Breast epithelium (tissue), 4 donors: ENCODE measurements at regions not wholly inside any gene's neighbourhood (a gene's known extent, or its start where the extent isn't known, plus 50 kb on each side); places are given as distances from the start of the nearest gene placed in this dataset.

ENCODE experiments used
- DNase-seq, 2 donors: peaks; one replicate each; pipeline ENCODE4 v3.0.0-alpha.2; 2019; ENCODE audit warnings: low spot score in 2 of 2
- H3K27ac ChIP-seq, 2 donors: fragments of 200-600 bp; sonication (generic) in 1 of 2; one replicate each; pipeline ENCODE4 v1.5.1; 2016 to 2019; ENCODE audit warnings: mild to moderate bottlenecking in 1 of 2
- H3K27me3 ChIP-seq, 2 donors: fragments of 200-600 bp; sonication (generic) in 1 of 2; one replicate each; pipeline versions ENCODE4 v1.5.1 to v1.6.0; 2017 to 2019; ENCODE audit warnings: control low read depth in 1 of 2, mild to moderate bottlenecking in 1 of 2
- H3K36me3 ChIP-seq: fragments of 200-600 bp; one replicate; pipeline ENCODE4 v1.5.1; 2019
- H3K4me1 ChIP-seq, 2 donors: fragments of 200-600 bp; sonication (generic); one replicate each; pipeline ENCODE4 v1.5.1; 2016 to 2019; ENCODE audit warnings: control low read depth in 1 of 2
- H3K4me3 ChIP-seq, 3 donors: fragments of 200-600 bp; sonication (generic); 1 replicate in 2 of 3; 2 replicates in 1 of 3; pipeline ENCODE4 v1.5.1; 2016 to 2019; ENCODE audit warnings: mild to moderate bottlenecking in 3 of 3, moderate library complexity in 2 of 3
- H3K9me3 ChIP-seq, 2 donors: fragments of 200-600 bp; sonication (generic) in 1 of 2; one replicate each; pipeline ENCODE4 v1.5.1; 2016 to 2019; ENCODE audit warnings: control low read depth in 1 of 2
- POLR2A ChIP-seq: fragments of 450-650 bp; IDR thresholded peaks from one replicate; pipeline ENCODE4 v1.6.1; 2016; ENCODE audit warnings: antibody characterized with exemption, mild to moderate bottlenecking, moderate library complexity
- POLR2AphosphoS5 ChIP-seq, 3 donors: sonication (generic); formaldehyde crosslinking; IDR thresholded peaks; one replicate each; pipeline ENCODE4 v1.6.1; 2017; ENCODE audit warnings: antibody characterized with exemption in 3 of 3
- intact Hi-C: fragments of 100-400 bp; cut with DNase I; formaldehyde crosslinking; loops from one replicate; pipeline ENCODE4 v1.15.1; 2023; ENCODE audit warnings: low total_unique reads
- TF ChIP-seq, protein P1 (sequence below), 3 donors: fragments of 450-650 bp; IDR thresholded peaks; one replicate each; pipeline ENCODE4 v1.5.1; 2016 to 2017; ENCODE audit warnings: antibody characterized with exemption in 3 of 3, mild to moderate bottlenecking in 3 of 3, moderate library complexity in 3 of 3

DNA sequence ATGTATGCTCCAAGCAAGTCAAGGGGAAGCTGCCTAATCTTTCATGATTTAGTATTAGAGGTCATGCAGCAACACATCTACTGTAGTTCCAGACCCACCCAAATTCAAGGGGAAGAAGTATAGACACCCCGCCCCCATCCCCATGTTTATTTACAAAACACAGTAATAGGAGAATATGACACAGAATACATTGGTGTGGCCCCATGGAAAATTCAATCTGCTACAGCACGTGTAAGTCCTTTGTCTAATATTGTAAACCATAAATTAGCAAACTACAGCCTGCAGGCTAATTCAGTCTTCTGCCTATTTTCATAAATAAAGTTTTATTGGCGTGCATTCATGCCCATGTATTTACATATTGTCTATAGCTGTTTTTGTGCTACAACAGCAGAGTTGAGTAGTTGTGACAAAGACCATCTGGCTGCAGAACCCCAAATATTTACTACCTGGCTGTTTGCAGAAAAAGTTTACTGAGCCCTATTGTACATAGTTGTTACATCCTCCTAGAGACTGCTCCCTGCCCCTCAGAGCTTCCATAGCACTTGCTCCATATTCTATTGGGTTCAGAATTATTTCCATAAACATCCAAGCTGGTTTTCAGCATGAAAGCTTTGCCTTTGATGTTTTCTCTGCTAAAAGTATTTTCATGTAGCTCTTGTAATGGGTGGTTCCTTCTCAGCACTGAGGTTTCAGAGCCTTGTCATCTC lies 326.8 kb upstream of the CPEB2 start:
- no peak overlapping the region for H3K4me3 ChIP-seq
- TF ChIP-seq POLR2AphosphoS5 (IDR thresholded peaks at IDR 0.05) (no peak), POLR2A (no peak)
- TF ChIP-seq, protein P1, sequence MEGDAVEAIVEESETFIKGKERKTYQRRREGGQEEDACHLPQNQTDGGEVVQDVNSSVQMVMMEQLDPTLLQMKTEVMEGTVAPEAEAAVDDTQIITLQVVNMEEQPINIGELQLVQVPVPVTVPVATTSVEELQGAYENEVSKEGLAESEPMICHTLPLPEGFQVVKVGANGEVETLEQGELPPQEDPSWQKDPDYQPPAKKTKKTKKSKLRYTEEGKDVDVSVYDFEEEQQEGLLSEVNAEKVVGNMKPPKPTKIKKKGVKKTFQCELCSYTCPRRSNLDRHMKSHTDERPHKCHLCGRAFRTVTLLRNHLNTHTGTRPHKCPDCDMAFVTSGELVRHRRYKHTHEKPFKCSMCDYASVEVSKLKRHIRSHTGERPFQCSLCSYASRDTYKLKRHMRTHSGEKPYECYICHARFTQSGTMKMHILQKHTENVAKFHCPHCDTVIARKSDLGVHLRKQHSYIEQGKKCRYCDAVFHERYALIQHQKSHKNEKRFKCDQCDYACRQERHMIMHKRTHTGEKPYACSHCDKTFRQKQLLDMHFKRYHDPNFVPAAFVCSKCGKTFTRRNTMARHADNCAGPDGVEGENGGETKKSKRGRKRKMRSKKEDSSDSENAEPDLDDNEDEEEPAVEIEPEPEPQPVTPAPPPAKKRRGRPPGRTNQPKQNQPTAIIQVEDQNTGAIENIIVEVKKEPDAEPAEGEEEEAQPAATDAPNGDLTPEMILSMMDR (IDR thresholded peaks at IDR 0.05) = no peak
- intact Hi-C loops = no loop called here

DNA sequence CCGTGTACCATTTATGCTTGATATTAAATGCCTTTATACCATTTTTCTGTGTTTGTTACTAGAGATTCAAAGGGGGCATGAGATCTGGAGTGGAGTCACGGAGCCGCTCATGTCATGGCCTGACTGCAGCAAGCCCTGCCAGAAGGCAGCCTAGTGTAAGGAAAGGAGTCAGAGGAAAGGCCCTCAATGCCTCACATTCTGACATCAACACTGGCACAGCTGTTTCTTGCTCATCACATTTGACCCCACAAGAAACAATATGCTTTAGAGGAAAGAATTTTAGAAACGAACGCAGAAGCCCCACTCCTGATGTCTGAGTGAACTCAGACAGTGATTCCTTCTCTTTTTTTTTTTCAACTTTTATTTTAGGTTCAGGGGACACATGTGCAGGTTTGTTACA lies 322.4 kb upstream of the CPEB2 start:
- peaks cover 0 to 10% of the 10 kb centered on the region in 2 donors for H3K9me3 ChIP-seq
- TF ChIP-seq, protein P1 (IDR thresholded peaks at IDR 0.05) = no peak
- no peak for TF ChIP-seq POLR2AphosphoS5 (IDR thresholded peaks at IDR 0.05)
- TF ChIP-seq POLR2A = no peak
- DNase-seq = no peak
- no peaks in the 10 kb centered on the region for H3K27me3 ChIP-seq
- intact Hi-C loops = no loop called here
- no peaks in the 10 kb centered on the region for H3K4me1 ChIP-seq
- no peak overlapping the region for H3K27ac ChIP-seq
- no peak overlapping the region for H3K4me3 ChIP-seq
- H3K36me3 ChIP-seq = no peaks in the 10 kb centered on the region

More for the DNA sequence above, 326.8 kb upstream of the CPEB2 start:
- Histone ChIP-seq H3K4me1 (no peaks in the 10 kb centered on the region), H3K27ac (no peak overlapping the region), H3K9me3 (no peaks in the 10 kb centered on the region), H3K36me3 (no peaks in the 10 kb centered on the region), H3K27me3 (no peaks in the 10 kb centered on the region)
- no peak for DNase-seq

DNA sequence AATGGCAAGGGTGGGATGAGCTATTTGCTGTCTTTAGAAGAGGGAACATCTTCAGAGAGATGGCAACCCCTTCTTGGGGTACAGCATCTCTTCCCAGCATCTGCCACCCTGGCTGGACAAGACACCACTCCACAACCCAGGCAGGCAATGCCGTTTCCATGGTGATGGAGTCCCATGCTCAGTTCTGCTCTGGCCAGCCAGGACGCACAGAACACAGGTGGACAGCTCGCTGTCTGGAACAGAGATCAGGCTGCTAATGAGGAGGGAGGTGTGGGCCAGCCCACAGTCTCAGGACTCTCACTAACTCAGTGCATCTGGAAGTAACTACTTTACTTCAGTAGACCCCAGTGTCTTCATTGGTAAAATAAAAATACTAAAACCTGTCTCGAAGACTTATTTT lies 321.0 kb upstream of the CPEB2 start:
- intact Hi-C loops = no loop called here
- no peak overlapping the region for H3K27ac ChIP-seq
- H3K9me3 ChIP-seq = peaks cover 0 to 10% of the 10 kb centered on the region in 2 donors
- DNase-seq = no peak
- H3K4me3 ChIP-seq = no peak overlapping the region
- no peaks in the 10 kb centered on the region for H3K36me3 ChIP-seq
- H3K27me3 ChIP-seq = no peaks in the 10 kb centered on the region
- TF ChIP-seq POLR2A (no peak), POLR2AphosphoS5 (IDR thresholded peaks at IDR 0.05) (no peak)
- TF ChIP-seq, protein P1 (IDR thresholded peaks at IDR 0.05) = no peak
- H3K4me1 ChIP-seq = no peaks in the 10 kb centered on the region

DNA sequence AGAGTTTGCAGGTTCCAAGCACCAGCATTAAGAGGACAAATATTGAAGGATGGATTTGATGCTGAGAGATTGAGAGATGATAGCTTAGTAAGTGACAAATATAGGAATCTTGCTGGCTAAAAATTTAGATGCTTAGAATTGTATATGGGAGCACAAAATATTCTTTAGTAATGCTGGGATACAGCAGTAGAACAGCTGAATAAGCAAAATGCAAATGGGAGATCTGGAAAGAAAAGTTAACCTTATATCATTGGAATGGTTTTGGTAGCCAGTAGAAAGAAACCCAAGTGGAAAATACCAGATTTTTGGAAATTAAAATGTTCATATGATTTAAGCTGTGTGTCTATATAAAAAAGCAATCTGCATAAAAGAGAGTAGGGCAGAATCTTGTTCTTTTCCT lies 308.6 kb upstream of the CPEB2 start:
- TF ChIP-seq POLR2AphosphoS5 (IDR thresholded peaks at IDR 0.05) (no peak), POLR2A (no peak)
- TF ChIP-seq, protein P1 (IDR thresholded peaks at IDR 0.05) = no peak
- Histone ChIP-seq H3K4me1 (no peaks in the 10 kb centered on the region), H3K4me3 (no peak overlapping the region), H3K36me3 (no peaks in the 10 kb centered on the region), H3K27ac (no peak overlapping the region), H3K9me3 (peaks cover 0 to 7% of the 10 kb centered on the region in 2 donors), H3K27me3 (no peaks in the 10 kb centered on the region)
- intact Hi-C loops = no loop called here
- DNase-seq = no peak

DNA sequence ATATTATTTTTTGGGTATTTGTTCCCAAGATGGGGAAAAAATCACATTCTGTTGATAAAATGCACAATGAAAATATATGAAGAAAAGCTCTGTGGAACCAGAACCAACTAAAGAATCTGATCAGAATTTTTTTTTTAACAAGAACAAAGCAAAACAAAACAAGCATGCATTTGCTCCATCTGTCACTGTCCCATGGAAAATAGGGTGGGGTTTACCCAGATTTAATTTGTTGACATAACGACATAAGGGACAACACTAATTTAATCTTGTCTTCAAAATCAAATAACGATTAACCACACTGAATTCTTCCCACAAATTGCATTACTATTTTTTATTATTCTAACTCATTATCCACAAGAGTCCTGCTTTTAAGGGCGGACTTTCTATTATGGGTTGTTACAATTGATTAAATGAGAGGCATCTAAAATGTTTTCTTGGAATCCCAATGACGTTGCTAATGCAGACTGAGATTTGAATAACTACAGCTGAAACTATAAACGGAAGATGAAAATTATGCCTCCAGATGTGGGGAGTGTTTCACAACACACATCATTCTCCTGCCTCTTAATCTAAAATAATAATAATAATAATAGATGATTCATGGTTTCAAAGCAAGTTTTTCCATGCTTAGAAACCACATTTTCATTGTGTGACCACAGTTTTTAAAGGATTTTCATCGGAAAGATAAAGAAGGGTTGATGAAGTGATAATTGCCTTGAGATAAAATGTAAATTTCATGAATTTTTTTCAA lies 307.0 kb upstream of the CPEB2 start:
- Histone ChIP-seq H3K27me3 (no peaks in the 10 kb centered on the region), H3K4me3 (no peak overlapping the region), H3K9me3 (peaks cover 0 to 7% of the 10 kb centered on the region in 2 donors), H3K4me1 (no peaks in the 10 kb centered on the region), H3K36me3 (no peaks in the 10 kb centered on the region), H3K27ac (no peak overlapping the region)
- TF ChIP-seq, protein P1 (IDR thresholded peaks at IDR 0.05) = no peak
- TF ChIP-seq POLR2A = no peak
- TF ChIP-seq POLR2AphosphoS5 (IDR thresholded peaks at IDR 0.05) = no peak
- intact Hi-C loops = no loop called here
- DNase-seq = no peak
